Stimulated activated CD8-positive, alpha-beta memory T cell treated with anti-CD3 and anti-CD28 coated beads, Interleukin-7, amount 100 ng/mL, for 4 hours (primary cell): ENCODE measurements at regions not wholly inside any gene's neighbourhood (a gene's known extent, or its start where the extent isn't known, plus 50 kb on each side); places are given as distances from the start of the nearest gene placed in this dataset.

Experiments
- DNase-seq, 2 donors: peaks; one replicate each; pipeline ENCODE4 v3.0.0-alpha.2; 2020; ENCODE audit warnings: low read depth in 2 of 2

- DNase-seq = no peak
These were observed 62.9 kb upstream of the OXGR1 start for GRCh38 chr13:97057176-97057575.

GRCh38 chr13:97058391-97058790 is 64.1 kb upstream of the OXGR1 start:
- no peak for DNase-seq

- DNase-seq = no peak
These were observed 64.7 kb upstream of the OXGR1 start for GRCh38 chr13:97058926-97059325.

DNA sequence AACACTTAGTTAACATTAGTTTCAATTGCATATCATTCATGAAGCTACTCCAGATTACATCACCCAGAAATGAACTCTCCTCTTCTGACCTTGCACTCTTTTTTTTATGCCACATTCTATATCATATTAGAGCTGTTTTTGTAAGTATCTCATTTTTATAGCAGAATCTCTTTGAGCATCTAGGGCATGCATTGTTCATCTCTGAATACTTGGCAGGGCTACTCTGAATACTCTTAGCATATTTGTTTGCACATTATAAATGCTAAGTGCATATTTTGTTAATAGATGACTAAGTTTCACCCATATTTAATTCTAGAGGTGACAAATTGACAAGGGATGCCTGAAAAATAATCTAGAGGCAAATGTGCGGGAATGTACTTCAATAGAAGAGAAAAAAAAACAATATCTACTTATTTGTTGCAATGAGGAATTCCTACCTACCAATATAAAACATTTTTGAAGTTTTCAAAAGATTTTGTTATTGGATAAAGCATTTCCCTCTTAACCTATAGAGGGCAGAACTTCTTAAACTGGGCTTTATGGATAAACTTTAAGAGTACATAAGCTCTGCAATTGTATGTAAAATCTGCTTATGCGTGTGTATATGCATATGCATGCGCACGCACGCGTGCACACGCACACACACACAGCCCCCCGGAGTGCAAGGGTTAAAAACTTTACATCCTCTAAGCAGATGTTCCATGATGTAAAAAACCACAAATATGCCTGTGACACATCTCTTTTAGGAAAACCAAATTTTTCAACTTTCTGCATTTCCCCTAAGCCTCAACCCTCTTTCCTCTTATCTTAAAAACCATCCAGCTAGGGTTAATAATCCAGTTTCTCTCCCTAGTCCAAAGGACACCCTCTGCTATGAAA is 73.0 kb upstream of the OXGR1 start:
- no peak for DNase-seq

DNA sequence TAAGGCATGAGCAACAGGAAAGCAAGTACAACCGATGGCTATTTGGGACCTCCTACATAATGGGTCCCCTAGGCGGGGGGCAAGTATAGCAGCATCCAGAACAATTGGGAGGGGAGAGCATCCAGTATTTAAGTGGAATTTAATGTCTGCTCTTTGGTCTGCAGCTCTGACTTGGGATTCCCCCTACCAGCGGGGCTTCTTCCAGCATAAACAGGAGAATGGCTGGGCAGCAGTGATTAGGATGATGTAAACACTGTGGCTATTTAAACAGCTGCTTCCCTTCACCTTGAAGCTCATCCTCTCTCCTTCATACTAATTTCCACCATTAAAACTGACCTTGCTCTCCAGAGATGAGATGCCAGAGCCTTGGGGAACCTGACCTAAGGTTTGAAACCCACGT is 73.9 kb upstream of the OXGR1 start:
- DNase-seq = no peak

GRCh38 chr13:97069050-97069815 is 75.0 kb upstream of the OXGR1 start:
- no peak for DNase-seq

GRCh38 chr13:97072297-97072696 is 78.0 kb upstream of the OXGR1 start:
- DNase-seq = no peak

DNA sequence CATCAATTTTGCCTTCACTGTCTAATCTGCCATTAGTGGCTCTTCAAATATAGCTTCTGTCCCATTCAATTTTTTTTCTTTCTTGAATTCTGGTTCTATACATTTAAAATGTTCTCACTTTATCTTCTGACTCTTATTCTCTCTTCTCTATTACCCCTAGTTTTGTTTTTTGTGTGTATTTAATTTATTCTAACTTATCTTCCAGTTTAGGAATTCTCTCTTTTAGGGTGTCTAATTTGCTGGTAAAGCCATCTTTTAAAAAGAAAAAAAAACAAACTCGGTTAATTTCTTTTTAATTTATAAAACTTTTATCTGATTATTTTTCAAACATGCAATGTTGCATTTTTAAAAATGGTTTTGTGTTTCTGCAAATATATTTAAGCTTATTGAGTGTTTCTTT is 80.3 kb upstream of the OXGR1 start:
- no peak for DNase-seq

GRCh38 chr13:97076898-97077297 is 82.6 kb upstream of the OXGR1 start:
- no peak for DNase-seq

GRCh38 chr13:97077341-97077740 is 83.1 kb upstream of the OXGR1 start:
- no peak for DNase-seq

DNA sequence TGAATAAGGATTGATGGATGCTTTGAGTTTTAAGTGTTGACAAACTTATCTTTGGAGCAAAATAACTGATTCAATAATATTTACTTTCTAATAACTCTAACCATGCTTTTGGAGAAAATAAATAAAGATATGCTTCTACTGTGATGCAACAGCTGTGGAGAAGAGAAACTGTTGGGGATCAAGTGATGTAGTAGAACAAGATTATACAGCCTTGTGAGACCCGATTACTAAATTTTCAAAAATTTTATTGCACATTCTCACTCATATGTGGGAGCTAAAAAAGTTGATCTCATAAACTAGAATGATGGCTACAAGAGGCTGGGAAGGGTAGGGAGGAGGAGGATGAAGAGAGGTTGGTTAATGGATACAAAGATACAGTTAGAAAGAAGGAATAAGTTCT is 85.5 kb upstream of the OXGR1 start:
- DNase-seq = no peak

- DNase-seq = no peak
These were observed 88.4 kb upstream of the OXGR1 start for GRCh38 chr13:97082461-97083207.

- no peak for DNase-seq
These were observed 96.9 kb upstream of the OXGR1 start for GRCh38 chr13:97091196-97091595.

- no peak for DNase-seq
These were observed 106.5 kb upstream of the OXGR1 start for GRCh38 chr13:97100821-97101220.

GRCh38 chr13:97101912-97102708 is 107.8 kb upstream of the OXGR1 start:
- DNase-seq = no peak

- no peak for DNase-seq
These were observed 112.0 kb upstream of the OXGR1 start for GRCh38 chr13:97106323-97106722.

- DNase-seq = no peak
These were observed 113.7 kb upstream of the OXGR1 start for GRCh38 chr13:97107815-97108529.

GRCh38 chr13:97108530-97108900 is 113.6 kb upstream of the MBNL2 start:
- no peak for DNase-seq

DNA sequence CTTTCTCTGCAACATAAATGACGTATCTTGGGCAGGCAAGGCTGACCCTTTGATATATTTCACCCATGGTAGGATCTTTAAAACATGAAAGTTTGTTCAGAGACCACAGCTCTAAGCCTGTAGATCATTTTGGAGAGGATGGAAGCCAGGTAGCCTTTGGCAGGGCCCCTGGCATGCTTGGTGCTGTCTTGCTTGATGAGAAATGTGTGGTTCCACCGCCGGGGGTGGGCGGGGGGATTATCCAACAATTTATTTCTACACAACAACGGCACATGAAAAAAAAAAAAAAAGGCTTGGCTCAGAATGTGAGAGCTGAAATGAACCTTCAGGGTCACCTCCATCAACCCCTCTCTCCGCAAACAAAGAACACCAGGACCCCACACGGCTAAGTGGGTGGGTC is 112.9 kb upstream of the MBNL2 start:
- no peak for DNase-seq

- peak; percentile 54 to 69 for DNase-seq
These were observed 112.2 kb upstream of the MBNL2 start for GRCh38 chr13:97109841-97110492.
